Activated CD4-positive, alpha-beta memory T cell treated with anti-CD3 and anti-CD28 coated beads for 36 hours (primary cell): ENCODE measurements at regions not wholly inside any gene's neighbourhood (a gene's known extent, or its start where the extent isn't known, plus 50 kb on each side); places are given as distances from the start of the nearest gene placed in this dataset.

Experiments used
- CTCF ChIA-PET: fragments of 350-600 bp; sonication (Branson Sonifier 250); formaldehyde crosslinking; loops from one replicate; lab custom pipeline; 2021; ENCODE audit warnings: antibody characterized with exemption, inconsistent platforms; lab: Charles Lee
- POLR2A ChIA-PET: fragments of 350-600 bp; sonication (Branson Sonifier 250); formaldehyde crosslinking; loops from one replicate; lab custom pipeline; 2021; ENCODE audit warnings: antibody characterized with exemption; lab: Charles Lee
- DNase-seq: peaks from one replicate; pipeline ENCODE4 v3.0.0-alpha.2; 2020
- H3K27ac Mint-ChIP-seq: one replicate; pipeline ENCODE4 v1.8.0; 2021; ENCODE audit warnings: mixed read lengths
- H3K27me3 Mint-ChIP-seq: one replicate; pipeline ENCODE4 v1.8.0; 2021; ENCODE audit warnings: mixed read lengths
- H3K36me3 Mint-ChIP-seq: one replicate; pipeline ENCODE4 v1.8.0; 2021; ENCODE audit warnings: mixed read lengths
- H3K4me1 Mint-ChIP-seq: one replicate; pipeline ENCODE4 v1.8.0; 2021; ENCODE audit warnings: low read depth, mixed read lengths
- H3K4me3 Mint-ChIP-seq: one replicate; pipeline ENCODE4 v1.8.0; 2021; ENCODE audit warnings: mild to moderate bottlenecking, mixed read lengths
- H3K9me3 Mint-ChIP-seq: one replicate; pipeline ENCODE4 v1.8.0; 2021; ENCODE audit warnings: mixed read lengths
- intact Hi-C: fragments of 100-400 bp; cut with micrococcal nuclease; formaldehyde crosslinking; loops from one replicate; pipeline ENCODE4 v1.15.1; 2023

DNA sequence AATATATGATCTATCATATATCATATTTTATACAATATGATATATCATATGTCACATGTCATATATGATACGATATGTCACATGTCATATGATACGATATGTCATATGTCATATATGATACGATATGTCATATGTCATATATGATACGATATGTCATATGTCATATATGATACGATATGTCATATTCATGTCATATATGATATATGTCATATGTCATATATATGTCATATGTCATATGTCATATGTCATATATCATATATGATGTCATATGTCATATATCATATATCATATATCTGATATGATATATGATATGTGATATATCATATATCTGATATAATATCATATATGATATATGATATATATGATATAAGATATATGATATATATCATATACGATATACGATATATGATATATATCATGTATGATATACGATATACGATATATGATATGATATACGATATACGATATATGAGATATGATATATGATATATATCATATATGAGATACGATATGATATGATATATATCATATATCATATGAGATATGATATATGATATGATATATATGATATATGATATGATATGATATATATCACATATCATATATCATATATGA, 122.3 kb upstream of the USP9X start:
- Mint-ChIP-seq H3K27ac (no peak overlapping the region), H3K4me1 (no peaks in the 10 kb centered on the region), H3K4me3 (no peak overlapping the region), H3K27me3 (no peaks in the 10 kb centered on the region), H3K9me3 (peaks cover 9% of the 10 kb centered on the region), H3K36me3 (no peaks in the 10 kb centered on the region)
- no peak for DNase-seq
- intact Hi-C loops: no loop called here
- CTCF ChIA-PET: interaction anchor here (0.5 kb wide), 1 partner anchor 51 kb away, joined by 4 read pairs; no protein-coding TSS in a partner anchor
- POLR2A ChIA-PET: no interaction called here

DNA sequence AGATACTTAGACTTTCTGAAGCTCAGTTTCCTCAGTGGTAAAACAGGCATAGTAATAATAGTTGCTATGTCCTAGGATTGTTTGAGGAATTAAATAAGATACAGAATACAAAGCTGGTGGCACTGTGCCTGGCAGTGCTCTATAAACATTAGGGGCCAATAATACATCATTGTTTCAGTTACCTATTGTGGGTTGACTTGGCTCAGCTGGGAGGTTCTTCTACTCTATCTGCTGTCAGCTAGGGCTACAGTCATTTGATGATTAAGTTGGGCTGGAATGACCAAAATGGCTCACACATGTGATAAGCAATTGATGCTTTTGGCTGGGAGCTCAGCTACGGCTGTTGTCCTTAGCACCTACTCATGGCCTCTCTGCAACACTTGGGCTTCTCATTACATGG, 121.2 kb upstream of the USP9X start:
- Mint-ChIP-seq H3K4me3 (no peak overlapping the region), H3K27me3 (no peaks in the 10 kb centered on the region), H3K27ac (no peak overlapping the region), H3K4me1 (no peaks in the 10 kb centered on the region), H3K36me3 (no peaks in the 10 kb centered on the region), H3K9me3 (peaks cover 9% of the 10 kb centered on the region)
- DNase-seq: no peak
- intact Hi-C loops: no loop called here
- CTCF ChIA-PET: no interaction called here
- POLR2A ChIA-PET: no interaction called here

DNA sequence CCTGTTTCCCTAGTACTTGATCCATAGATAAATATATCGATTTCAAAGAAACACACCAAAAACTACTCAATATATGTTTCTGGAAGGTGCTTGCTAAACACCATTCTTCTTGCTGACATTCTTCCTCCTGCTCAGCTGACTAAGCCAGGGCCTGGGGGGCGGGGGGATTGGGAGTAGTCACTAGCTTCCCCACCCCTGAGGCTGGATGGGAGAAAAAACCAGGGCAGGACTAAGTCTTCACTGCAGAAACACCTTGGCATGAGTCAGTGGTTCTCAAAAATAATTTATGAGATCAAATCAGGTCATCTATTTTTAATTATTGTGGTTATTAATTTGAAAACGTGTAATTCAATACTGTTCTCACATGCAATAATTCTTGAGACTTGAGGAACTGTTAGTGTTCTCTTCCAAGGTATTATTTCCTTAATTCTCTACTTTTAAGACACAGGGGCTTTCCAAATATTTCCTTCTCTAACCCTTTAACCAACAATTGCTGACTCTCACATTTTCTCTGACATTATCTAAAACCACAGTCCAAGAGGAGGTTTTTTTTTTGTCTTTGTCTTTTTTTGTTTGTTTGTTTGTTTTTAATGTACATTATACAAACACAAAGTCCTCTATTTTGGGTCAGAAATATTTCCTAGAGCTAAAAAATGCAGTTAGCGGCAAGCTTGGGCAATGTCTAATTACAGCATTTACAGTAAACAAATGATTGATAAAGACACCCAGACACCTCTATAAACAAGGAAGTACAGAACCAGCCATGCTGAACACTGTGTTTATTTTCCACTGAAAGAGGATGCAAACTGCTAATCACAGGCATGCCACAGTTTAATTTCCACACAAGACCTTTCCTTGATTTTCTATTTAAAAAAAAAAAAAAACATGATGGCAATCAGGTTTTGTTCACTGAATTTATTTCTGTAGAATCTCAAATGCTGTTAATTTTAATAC, 120.3 kb upstream of the USP9X start:
- ChIA-PET POLR2A (no interaction called here), CTCF (no interaction called here)
- H3K27me3 Mint-ChIP-seq: no peaks in the 10 kb centered on the region
- intact Hi-C loops: no loop called here
- no peak overlapping the region for H3K4me3 Mint-ChIP-seq
- no peaks in the 10 kb centered on the region for H3K36me3 Mint-ChIP-seq
- H3K4me1 Mint-ChIP-seq: no peaks in the 10 kb centered on the region
- peaks cover 9% of the 10 kb centered on the region for H3K9me3 Mint-ChIP-seq
- H3K27ac Mint-ChIP-seq: no peak overlapping the region
- DNase-seq: no peak

DNA sequence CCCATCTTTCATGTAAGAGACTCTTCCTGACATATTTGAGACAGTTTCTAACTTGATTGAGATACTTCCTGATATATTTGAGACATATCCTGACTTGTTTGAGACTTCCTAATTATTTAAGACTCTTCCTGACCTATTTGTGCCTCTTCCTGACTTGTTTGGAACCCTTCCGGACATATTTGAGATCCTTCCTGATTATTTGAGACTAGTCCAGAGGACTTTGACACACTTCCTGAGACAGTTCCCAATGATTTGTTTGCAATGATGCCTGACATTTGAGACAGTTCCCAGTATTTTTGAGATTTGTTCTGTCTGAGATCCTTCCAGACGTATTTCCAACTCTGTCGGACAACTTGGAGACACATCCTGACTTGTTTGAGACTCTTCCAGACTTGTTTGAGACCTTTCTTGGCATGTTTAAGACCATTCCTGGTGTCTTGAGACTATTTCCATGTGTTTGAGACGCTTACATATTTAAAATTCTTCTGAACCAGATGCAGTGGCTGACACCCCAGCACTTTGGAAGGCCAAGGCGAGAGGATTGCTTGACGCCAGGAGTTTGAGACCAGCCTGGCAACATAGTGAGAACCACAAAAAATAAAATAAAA, 118.9 kb upstream of the USP9X start:
- no peaks in the 10 kb centered on the region for H3K27me3 Mint-ChIP-seq
- ChIA-PET POLR2A (no interaction called here), CTCF (no interaction called here)
- H3K4me1 Mint-ChIP-seq: no peaks in the 10 kb centered on the region
- intact Hi-C loops: no loop called here
- peaks cover 9% of the 10 kb centered on the region for H3K9me3 Mint-ChIP-seq
- H3K4me3 Mint-ChIP-seq: no peak overlapping the region
- H3K36me3 Mint-ChIP-seq: no peaks in the 10 kb centered on the region
- H3K27ac Mint-ChIP-seq: no peak overlapping the region
- no peak for DNase-seq

DNA sequence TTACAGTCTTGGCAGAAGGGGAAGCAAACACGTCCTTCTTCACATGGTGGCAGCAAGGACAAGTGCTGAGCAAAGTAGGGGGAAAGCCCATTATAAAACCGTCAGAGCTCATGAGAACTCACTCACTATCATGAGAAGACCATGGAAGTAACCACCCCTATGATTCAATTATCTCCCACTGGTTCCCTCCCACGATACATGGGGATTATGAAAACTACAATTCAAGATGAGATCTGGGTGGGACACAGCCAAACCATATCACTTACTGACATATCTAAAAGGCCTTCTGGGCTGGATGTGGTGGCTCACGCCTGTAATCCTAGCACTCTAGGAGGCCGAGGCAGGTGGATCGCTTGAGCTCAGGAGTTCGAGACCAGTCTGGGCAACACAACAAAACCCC, 117.1 kb upstream of the USP9X start:
- Mint-ChIP-seq H3K4me3 (no peak overlapping the region), H3K27me3 (no peaks in the 10 kb centered on the region), H3K36me3 (no peaks in the 10 kb centered on the region), H3K27ac (no peak overlapping the region), H3K4me1 (no peaks in the 10 kb centered on the region), H3K9me3 (peaks cover 9% of the 10 kb centered on the region)
- ChIA-PET CTCF (no interaction called here), POLR2A (no interaction called here)
- intact Hi-C loops: no loop called here
- no peak for DNase-seq

DNA sequence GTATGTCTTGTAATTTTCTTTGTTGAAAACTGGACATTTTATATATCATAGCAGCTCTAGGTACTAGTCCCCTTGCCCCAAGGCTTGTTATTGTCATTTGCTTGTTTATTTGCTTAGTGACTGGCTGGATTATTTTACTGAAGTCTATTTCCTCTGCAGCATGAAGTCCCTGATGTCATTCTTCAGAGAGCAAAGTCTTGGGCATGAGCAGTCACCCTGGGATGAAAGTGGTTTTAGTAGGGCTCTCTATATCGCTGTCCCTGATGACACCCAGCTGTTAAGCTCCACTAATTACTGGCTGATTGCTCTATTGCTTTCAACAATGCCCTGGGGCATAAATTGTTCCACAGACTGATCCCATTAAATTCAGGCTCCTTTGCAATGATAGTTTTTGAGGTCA, 113.5 kb upstream of the USP9X start:
- Mint-ChIP-seq H3K27me3 (no peaks in the 10 kb centered on the region), H3K27ac (no peak overlapping the region)
- intact Hi-C loops: no loop called here

DNA sequence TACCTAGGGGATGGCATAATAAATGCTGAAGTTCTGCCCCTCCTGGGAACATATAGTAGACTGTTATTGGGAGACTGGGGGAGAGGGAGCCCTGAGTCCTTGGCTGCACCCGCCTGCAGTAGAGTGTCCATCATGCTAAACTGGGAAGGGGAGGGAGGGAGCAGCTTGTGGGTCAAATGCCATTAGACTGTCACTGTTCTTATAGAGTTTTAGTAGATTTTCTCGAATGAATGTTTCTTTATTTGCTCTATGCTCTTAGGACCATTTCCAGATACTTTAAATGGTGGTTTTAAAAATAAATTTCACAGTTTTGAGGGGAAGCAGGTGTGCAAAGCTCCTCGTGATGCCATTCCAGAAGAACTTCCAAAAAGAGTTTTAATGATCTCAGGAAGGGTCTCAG, 111.6 kb upstream of the USP9X start:
- peaks cover 5% of the 10 kb centered on the region for H3K9me3 Mint-ChIP-seq
- no peak for DNase-seq
- CTCF ChIA-PET: no interaction called here
- intact Hi-C loops: no loop called here
- H3K4me3 Mint-ChIP-seq: no peak overlapping the region
- no peaks in the 10 kb centered on the region for H3K27me3 Mint-ChIP-seq
- no peak overlapping the region for H3K27ac Mint-ChIP-seq
- no peaks in the 10 kb centered on the region for H3K36me3 Mint-ChIP-seq
- peaks cover 3% of the 10 kb centered on the region for H3K4me1 Mint-ChIP-seq
- POLR2A ChIA-PET: no interaction called here

More for the DNA sequence above, 113.5 kb upstream of the USP9X start:
- H3K4me1 Mint-ChIP-seq: peaks cover 3% of the 10 kb centered on the region
- no peak overlapping the region for H3K4me3 Mint-ChIP-seq
- ChIA-PET POLR2A (no interaction called here), CTCF (interaction anchor here (0.9 kb wide), 1 partner anchor 38 kb away, joined by 3 read pairs; no protein-coding TSS in a partner anchor)
- no peaks in the 10 kb centered on the region for H3K36me3 Mint-ChIP-seq
- no peak for DNase-seq
- H3K9me3 Mint-ChIP-seq: no peaks in the 10 kb centered on the region

DNA sequence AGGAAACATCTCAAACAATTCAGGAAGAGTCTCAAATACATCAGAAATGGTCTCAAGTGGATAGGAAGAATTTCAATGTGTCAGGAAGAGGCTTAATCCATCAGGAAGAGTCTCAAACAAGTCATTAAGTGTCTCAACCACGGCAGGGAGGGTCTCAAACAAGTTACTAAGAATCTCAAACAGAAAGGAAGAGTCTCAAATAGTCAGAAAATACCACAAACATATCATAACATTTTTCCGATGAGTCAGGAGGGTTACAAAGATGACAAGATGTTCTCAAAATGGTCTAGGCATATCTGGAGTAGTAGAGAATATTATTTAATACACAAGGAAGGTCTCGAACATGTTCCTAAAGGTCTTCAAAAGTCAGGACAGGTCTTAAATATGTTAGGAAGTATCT, 109.3 kb upstream of the USP9X start:
- Mint-ChIP-seq H3K27me3 (no peaks in the 10 kb centered on the region), H3K27ac (no peak overlapping the region), H3K4me3 (no peak overlapping the region), H3K4me1 (peaks cover 3% of the 10 kb centered on the region), H3K36me3 (no peaks in the 10 kb centered on the region), H3K9me3 (peaks cover 5% of the 10 kb centered on the region)
- DNase-seq: no peak
- intact Hi-C loops: no loop called here
- ChIA-PET POLR2A (no interaction called here), CTCF (no interaction called here)

DNA sequence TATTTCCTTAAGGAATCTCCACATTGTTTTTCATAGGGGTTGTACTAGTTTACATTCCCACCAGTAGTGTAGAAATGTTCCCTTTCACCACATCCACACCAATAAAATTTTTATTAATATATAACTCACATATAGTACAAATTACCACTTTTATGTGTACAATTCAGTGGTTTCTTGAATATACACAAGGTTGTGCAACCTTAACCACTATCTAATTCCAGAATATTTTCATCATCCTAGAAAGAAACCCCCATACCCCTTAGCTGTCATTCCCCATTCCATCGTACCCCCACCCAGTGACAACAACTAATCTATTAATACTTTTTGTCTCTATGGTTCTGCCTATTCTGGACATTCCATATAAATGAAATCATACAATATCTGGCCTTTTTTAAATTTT, 108.3 kb upstream of the USP9X start:
- H3K27ac Mint-ChIP-seq: no peak overlapping the region
- H3K36me3 Mint-ChIP-seq: no peaks in the 10 kb centered on the region
- intact Hi-C loops: no loop called here
- peaks cover 5% of the 10 kb centered on the region for H3K9me3 Mint-ChIP-seq
- H3K4me1 Mint-ChIP-seq: peaks cover 3% of the 10 kb centered on the region
- DNase-seq: no peak
- no peak overlapping the region for H3K4me3 Mint-ChIP-seq
- CTCF ChIA-PET: no interaction called here
- H3K27me3 Mint-ChIP-seq: no peaks in the 10 kb centered on the region
- POLR2A ChIA-PET: no interaction called here

DNA sequence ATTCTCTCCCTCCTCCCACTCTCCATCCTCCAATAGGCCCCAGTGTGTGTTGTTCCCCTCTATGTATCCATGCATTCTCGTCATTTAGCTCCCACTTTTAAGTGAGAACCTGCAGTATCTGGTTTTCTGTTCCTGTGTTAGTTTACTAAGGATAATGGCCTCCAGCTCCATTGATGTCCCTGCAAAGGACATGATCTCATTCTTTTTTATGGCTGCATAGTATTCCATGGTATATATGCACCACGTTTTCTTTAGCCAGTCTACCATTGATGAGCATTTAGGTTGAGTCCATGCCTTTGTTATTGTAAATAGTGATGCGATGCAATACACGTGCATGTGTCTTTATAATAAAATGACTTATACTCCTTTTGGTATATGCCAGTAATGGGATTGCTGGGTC, 100.3 kb upstream of the USP9X start:
- intact Hi-C loops: no loop called here
- Mint-ChIP-seq H3K36me3 (no peaks in the 10 kb centered on the region), H3K27ac (no peak overlapping the region), H3K27me3 (no peaks in the 10 kb centered on the region), H3K4me3 (no peak overlapping the region), H3K4me1 (no peaks in the 10 kb centered on the region), H3K9me3 (no peaks in the 10 kb centered on the region)
- CTCF ChIA-PET: no interaction called here
- no peak for DNase-seq
- POLR2A ChIA-PET: no interaction called here

DNA sequence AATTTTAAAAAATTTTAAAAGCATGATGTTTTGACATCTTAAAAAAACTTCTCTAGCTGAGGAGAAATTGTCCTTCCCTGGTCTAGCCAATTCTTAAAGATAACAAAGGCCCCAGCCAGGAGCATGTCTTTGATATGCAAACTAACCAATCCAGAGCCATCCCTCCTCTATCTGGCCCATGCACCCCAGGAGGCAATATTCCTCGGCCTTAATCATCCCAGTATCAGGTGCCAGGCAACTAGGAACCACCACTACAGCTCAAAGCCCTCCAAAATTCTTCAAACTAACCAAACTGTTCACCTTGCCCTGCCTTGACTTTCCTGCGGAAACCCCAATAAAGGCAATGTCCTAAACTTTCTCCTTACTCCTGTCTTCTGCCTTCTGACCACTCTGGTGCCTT, 97.8 kb upstream of the USP9X start:
- no peak overlapping the region for H3K4me3 Mint-ChIP-seq
- no peaks in the 10 kb centered on the region for H3K27me3 Mint-ChIP-seq
- POLR2A ChIA-PET: no interaction called here
- no peaks in the 10 kb centered on the region for H3K36me3 Mint-ChIP-seq
- DNase-seq: no peak
- no peak overlapping the region for H3K27ac Mint-ChIP-seq
- H3K4me1 Mint-ChIP-seq: no peaks in the 10 kb centered on the region
- intact Hi-C loops: no loop called here
- CTCF ChIA-PET: no interaction called here
- no peaks in the 10 kb centered on the region for H3K9me3 Mint-ChIP-seq

DNA sequence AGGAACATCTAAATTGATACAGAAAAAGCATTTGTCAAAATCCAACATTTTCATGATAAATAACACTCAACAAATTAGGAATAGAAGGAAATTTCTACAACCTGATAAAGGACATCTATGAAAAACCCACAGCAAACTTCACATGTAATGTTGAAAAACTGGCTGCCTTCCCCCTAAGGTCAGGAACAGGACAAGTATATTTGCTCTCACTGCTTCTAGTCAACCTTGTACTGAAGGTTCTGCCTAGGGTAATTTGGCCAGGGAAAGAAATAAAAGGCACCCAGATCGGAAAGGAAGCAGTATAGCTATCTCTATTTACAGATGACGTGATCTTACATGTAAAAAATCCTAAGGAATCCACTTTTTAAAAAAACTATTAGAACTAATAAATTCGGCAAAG, 97.1 kb upstream of the USP9X start:
- ChIA-PET CTCF (no interaction called here), POLR2A (no interaction called here)
- Mint-ChIP-seq H3K4me3 (no peak overlapping the region), H3K9me3 (no peaks in the 10 kb centered on the region), H3K27ac (no peak overlapping the region), H3K4me1 (no peaks in the 10 kb centered on the region), H3K36me3 (no peaks in the 10 kb centered on the region), H3K27me3 (no peaks in the 10 kb centered on the region)
- no peak for DNase-seq
- intact Hi-C loops: no loop called here
